PC-9 (cell line): ENCODE measurements at regions not wholly inside any gene's neighbourhood (a gene's known extent, or its start where the extent isn't known, plus 50 kb on each side); places are given as distances from the start of the nearest gene placed in this dataset.

Source experiments
- EZH2 ChIP-seq: fragments of 200-600 bp; sonication (generic); IDR thresholded peaks from 2 replicates; pipeline ENCODE4 v1.8.0; 2017; ENCODE audit warnings: antibody characterized with exemption, low read depth
- TF ChIP-seq, protein P1 (sequence below): fragments of 200-600 bp; sonication (generic); conservative IDR thresholded peaks from 2 replicates; pipeline ENCODE4 v1.6.1; 2017; ENCODE audit warnings: mixed run types, antibody characterized with exemption, mild to moderate bottlenecking, moderate library complexity

DNA sequence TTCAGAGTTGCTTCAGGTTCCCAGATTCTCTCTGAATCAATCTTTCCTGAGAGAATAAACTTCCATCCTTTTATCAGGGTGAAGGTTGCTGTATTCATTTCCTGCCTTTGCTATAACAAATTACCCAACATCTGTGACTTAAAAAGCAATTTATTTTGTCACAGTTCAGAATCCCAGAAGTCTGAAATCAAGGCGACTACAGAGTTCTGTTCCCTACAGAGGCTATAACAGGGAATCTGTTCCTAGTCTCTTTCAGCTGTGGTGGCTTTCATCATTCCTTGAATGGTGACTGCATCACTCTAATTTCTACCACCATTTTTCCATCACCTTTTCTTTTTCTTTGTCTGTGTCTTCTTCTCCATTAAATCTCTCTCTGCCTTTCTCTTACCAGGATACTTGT lies 459.3 kb upstream of the PRR20A start:
- TF ChIP-seq EZH2: no peak
- TF ChIP-seq, protein P1, sequence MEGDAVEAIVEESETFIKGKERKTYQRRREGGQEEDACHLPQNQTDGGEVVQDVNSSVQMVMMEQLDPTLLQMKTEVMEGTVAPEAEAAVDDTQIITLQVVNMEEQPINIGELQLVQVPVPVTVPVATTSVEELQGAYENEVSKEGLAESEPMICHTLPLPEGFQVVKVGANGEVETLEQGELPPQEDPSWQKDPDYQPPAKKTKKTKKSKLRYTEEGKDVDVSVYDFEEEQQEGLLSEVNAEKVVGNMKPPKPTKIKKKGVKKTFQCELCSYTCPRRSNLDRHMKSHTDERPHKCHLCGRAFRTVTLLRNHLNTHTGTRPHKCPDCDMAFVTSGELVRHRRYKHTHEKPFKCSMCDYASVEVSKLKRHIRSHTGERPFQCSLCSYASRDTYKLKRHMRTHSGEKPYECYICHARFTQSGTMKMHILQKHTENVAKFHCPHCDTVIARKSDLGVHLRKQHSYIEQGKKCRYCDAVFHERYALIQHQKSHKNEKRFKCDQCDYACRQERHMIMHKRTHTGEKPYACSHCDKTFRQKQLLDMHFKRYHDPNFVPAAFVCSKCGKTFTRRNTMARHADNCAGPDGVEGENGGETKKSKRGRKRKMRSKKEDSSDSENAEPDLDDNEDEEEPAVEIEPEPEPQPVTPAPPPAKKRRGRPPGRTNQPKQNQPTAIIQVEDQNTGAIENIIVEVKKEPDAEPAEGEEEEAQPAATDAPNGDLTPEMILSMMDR: no peak
